Suprapubic skin (tissue), 4 donors: ENCODE measurements at regions not wholly inside any gene's neighbourhood (a gene's known extent, or its start where the extent isn't known, plus 50 kb on each side); places are given as distances from the start of the nearest gene placed in this dataset.

ENCODE experiments used
- DNase-seq, 2 donors: peaks; one replicate each; pipeline ENCODE4 v3.0.0-alpha.2; 2019; ENCODE audit warnings: low spot score in 2 of 2
- H3K27ac ChIP-seq: fragments of 200-600 bp; sonication (generic); one replicate; pipeline ENCODE4 v1.5.1; 2019
- H3K27me3 ChIP-seq: fragments of 200-600 bp; sonication (generic); one replicate; pipeline ENCODE4 v1.5.1; 2019
- H3K36me3 ChIP-seq: fragments of 200-600 bp; sonication (generic); one replicate; pipeline ENCODE4 v1.5.1; 2019
- H3K4me1 ChIP-seq: fragments of 200-600 bp; sonication (generic); one replicate; pipeline ENCODE4 v1.5.1; 2019
- H3K4me3 ChIP-seq: fragments of 200-600 bp; sonication (generic); one replicate; pipeline ENCODE4 v1.5.1; 2019; ENCODE audit warnings: mild to moderate bottlenecking
- H3K9me3 ChIP-seq: fragments of 200-600 bp; sonication (generic); one replicate; pipeline ENCODE4 v1.5.1; 2019
- CTCF ChIP-seq, 2 donors: fragments of 200-600 bp in 1 of 2; fragments of 450-650 bp in 1 of 2; sonication (generic) in 1 of 2; IDR thresholded peaks; one replicate each; pipeline ENCODE4 v1.5.1; 2016 to 2019; ENCODE audit warnings: antibody characterized with exemption in 2 of 2, mild to moderate bottlenecking in 1 of 2, moderate library complexity in 1 of 2
- EP300 ChIP-seq: sonication (generic); formaldehyde crosslinking; IDR thresholded peaks from one replicate; pipeline ENCODE4 v1.6.1; 2017; ENCODE audit warnings: antibody characterized with exemption
- POLR2A ChIP-seq, 2 donors: fragments of 450-650 bp; IDR thresholded peaks; one replicate each; pipeline ENCODE4 v1.6.1; 2017; ENCODE audit warnings: antibody characterized with exemption in 2 of 2, mild to moderate bottlenecking in 2 of 2, moderate library complexity in 2 of 2
- POLR2AphosphoS5 ChIP-seq, 3 donors: sonication (generic); formaldehyde crosslinking; IDR thresholded peaks; one replicate each; pipeline ENCODE4 v1.6.1; 2017; ENCODE audit warnings: antibody characterized with exemption in 3 of 3
- WGBS: methylation state at CpG from one replicate; pipeline ENCODE4 v1.1.5; 2018; 5-methylcytosine and 5-hydroxymethylcytosine counted together

GRCh38 chr9:118882684-118883083, 486.6 kb downstream of the BRINP1 start:
- 62% methylated on average over 4 of the region's 4 CpGs for WGBS
- H3K9me3 ChIP-seq: no peaks in the 10 kb centered on the region
- no peak for DNase-seq
- TF ChIP-seq EP300 (no peak), POLR2AphosphoS5 (IDR thresholded peaks at IDR 0.05) (no peak), POLR2A (IDR thresholded peaks at IDR 0.05) (no peak), CTCF (IDR thresholded peaks at IDR 0.05) (no peak)
- H3K27ac ChIP-seq: no peak overlapping the region
- H3K4me1 ChIP-seq: no peaks in the 10 kb centered on the region
- no peak overlapping the region for H3K4me3 ChIP-seq
- H3K27me3 ChIP-seq: no peaks in the 10 kb centered on the region
- no peaks in the 10 kb centered on the region for H3K36me3 ChIP-seq

- Histone ChIP-seq H3K9me3 (no peaks in the 10 kb centered on the region), H3K27ac (no peak overlapping the region), H3K4me3 (no peak overlapping the region), H3K4me1 (no peaks in the 10 kb centered on the region), H3K27me3 (no peaks in the 10 kb centered on the region), H3K36me3 (no peaks in the 10 kb centered on the region)
- TF ChIP-seq EP300: no peak
- no peak for TF ChIP-seq POLR2AphosphoS5 (IDR thresholded peaks at IDR 0.05)
- no peak for TF ChIP-seq CTCF (IDR thresholded peaks at IDR 0.05)
- no peak for TF ChIP-seq POLR2A (IDR thresholded peaks at IDR 0.05)
- no peak for DNase-seq
- 75% methylated on average over 2 of the region's 2 CpGs for WGBS
Measured at GRCh38 chr9:118883411-118883810, 485.8 kb downstream of the BRINP1 start.

GRCh38 chr9:118891213-118891612, 478.0 kb downstream of the BRINP1 start:
- no peaks in the 10 kb centered on the region for H3K9me3 ChIP-seq
- TF ChIP-seq CTCF (IDR thresholded peaks at IDR 0.05) (no peak), POLR2AphosphoS5 (IDR thresholded peaks at IDR 0.05) (no peak), POLR2A (IDR thresholded peaks at IDR 0.05) (no peak), EP300 (no peak)
- no peaks in the 10 kb centered on the region for H3K27me3 ChIP-seq
- H3K27ac ChIP-seq: no peak overlapping the region
- no peaks in the 10 kb centered on the region for H3K4me1 ChIP-seq
- no peak for DNase-seq
- WGBS: 75% methylated on average over 6 of the region's 6 CpGs
- no peak overlapping the region for H3K4me3 ChIP-seq
- no peaks in the 10 kb centered on the region for H3K36me3 ChIP-seq

- Histone ChIP-seq H3K9me3 (no peaks in the 10 kb centered on the region), H3K27ac (no peak overlapping the region), H3K4me1 (no peaks in the 10 kb centered on the region), H3K36me3 (no peaks in the 10 kb centered on the region), H3K27me3 (no peaks in the 10 kb centered on the region), H3K4me3 (no peak overlapping the region)
- DNase-seq: no peak
- 59% methylated on average over 4 of the region's 4 CpGs for WGBS
- TF ChIP-seq CTCF (IDR thresholded peaks at IDR 0.05): no peak
- no peak for TF ChIP-seq POLR2A (IDR thresholded peaks at IDR 0.05)
Measured at GRCh38 chr9:118896324-118897000, 472.8 kb downstream of the BRINP1 start.

GRCh38 chr9:118918180-118918579, 451.1 kb downstream of the BRINP1 start:
- Histone ChIP-seq H3K27me3 (no peaks in the 10 kb centered on the region), H3K27ac (no peak overlapping the region), H3K36me3 (no peaks in the 10 kb centered on the region), H3K4me1 (no peaks in the 10 kb centered on the region), H3K9me3 (no peaks in the 10 kb centered on the region), H3K4me3 (no peak overlapping the region)
- DNase-seq: no peak
- TF ChIP-seq POLR2A (IDR thresholded peaks at IDR 0.05): no peak
- TF ChIP-seq EP300: no peak
- no peak for TF ChIP-seq POLR2AphosphoS5 (IDR thresholded peaks at IDR 0.05)
- TF ChIP-seq CTCF (IDR thresholded peaks at IDR 0.05): no peak
